ENCODE measurements at regions not wholly inside any gene's neighbourhood (a gene's known extent, or its start where the extent isn't known, plus 50 kb on each side); places are given as distances from the start of the nearest gene placed in this dataset.

DNA sequence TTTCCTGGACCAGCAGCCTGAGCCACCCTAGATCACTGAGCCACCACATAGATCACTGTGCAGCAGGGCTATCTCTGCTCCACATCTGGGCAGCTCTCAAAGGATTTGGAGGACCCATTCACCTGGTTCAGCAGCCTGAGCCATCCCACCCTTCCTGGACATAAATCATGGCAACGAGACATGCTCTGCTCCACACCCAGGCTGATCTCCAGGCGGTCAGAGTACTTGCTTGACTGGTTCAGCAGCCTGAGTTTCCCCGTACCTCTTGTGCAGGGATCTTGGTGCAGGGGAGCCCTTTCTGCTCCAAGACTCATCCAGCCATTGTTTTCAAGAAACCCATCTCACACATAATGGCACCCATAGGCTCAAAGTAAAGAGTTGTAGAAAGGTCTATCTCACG lies 195.3 kb downstream of the LIG4 start:
- Histone ChIP-seq H3K23me2 (ENCODE audit: insufficient read length, low read depth, low read length, poor library complexity, severe bottlenecking) (no peaks in the 10 kb centered on the region), H3K79me1 (ENCODE audit: insufficient read depth, low read depth, low read length, poor library complexity, severe bottlenecking) (no peaks in the 10 kb centered on the region), H3T11ph (ENCODE audit: low read length) (no peak overlapping the region), H3K27me3 (ENCODE audit: insufficient read depth, low read length) (no peaks in the 10 kb centered on the region), H4K91ac (ENCODE audit: insufficient read length, low read depth, low read length) (no peak overlapping the region), H3K79me2 (ENCODE audit: insufficient read depth, low read length) (no peaks in the 10 kb centered on the region), H3K14ac (ENCODE audit: insufficient read depth, low read length) (no peak overlapping the region), H4K5ac (ENCODE audit: insufficient read length, low read depth, low read length) (no peak overlapping the region), H2BK120ac (ENCODE audit: low read depth, low read length, poor library complexity, severe bottlenecking) (no peak overlapping the region), H2BK15ac (ENCODE audit: low read depth, low read length) (no peak overlapping the region), H3K56ac (ENCODE audit: insufficient read length, low read depth, low read length) (no peak overlapping the region), H3K4me2 (ENCODE audit: insufficient read depth, insufficient read length, low read length) (no peak overlapping the region), H2BK12ac (ENCODE audit: insufficient read length, low read depth, low read length) (no peak overlapping the region), H3K27ac (ENCODE audit: insufficient read length, low read depth, low read length) (no peak overlapping the region), H3K18ac (ENCODE audit: insufficient read length, low read depth, low read length) (no peak overlapping the region), H3K9ac (ENCODE audit: extremely low read depth, insufficient read length, low read length) (no peak overlapping the region), H4K8ac (replicated peaks; ENCODE audit: insufficient read length, low read depth, low read length) (no peak overlapping the region), H3K23ac (ENCODE audit: insufficient read length, low read depth, low read length) (no peak overlapping the region), H4K20me1 (ENCODE audit: control insufficient read depth, insufficient read depth, insufficient read length) (no peaks in the 10 kb centered on the region), H2BK5ac (ENCODE audit: insufficient read length, low read length) (no peak overlapping the region), H2AFZ (ENCODE audit: low read length) (no peak overlapping the region), H3K4ac (ENCODE audit: low read depth, low read length) (no peak overlapping the region), H2AK5ac (ENCODE audit: insufficient read length, low read length) (no peak overlapping the region), H3K4me1 (ENCODE audit: insufficient read depth, low read length) (no peaks in the 10 kb centered on the region), H2BK20ac (ENCODE audit: low read depth, low read length, poor library complexity, severe bottlenecking) (no peak overlapping the region), H3K9me3 (ENCODE audit: control insufficient read depth, low read depth, low read length) (no peaks in the 10 kb centered on the region)
- DNase-seq = no peak
- WGBS (ENCODE audit: extremely low coverage, insufficient read length, low lambda C conversion rate) = no CpG with 5 or more reads among the region's 4 CpGs
- H3K4me1 Mint-ChIP-seq = no peaks in the 10 kb centered on the region
- H3K9me3 Mint-ChIP-seq = peaks cover 18 to 20% of the 10 kb centered on the region in 2 experiments
- H3K27ac Mint-ChIP-seq = no peak overlapping the region
- peaks cover 6 to 21% (median 13%) of the 10 kb centered on the region in 3 experiments; a peak in 6 of 7 replicates for H3K36me3 Mint-ChIP-seq (ENCODE audit: insufficient read depth in 1 of 3, low read depth in 3 of 3)
- TF ChIP-seq CTCF (conservative IDR thresholded peaks at IDR 0.05) = no peak
- no peaks in the 10 kb centered on the region; the same call in 1 of the 2 replicates for H3K27me3 Mint-ChIP-seq (ENCODE audit: low read depth)
- H3K4me3 Mint-ChIP-seq = no peak overlapping the region

Measured in H9 (cell line).